OCI-LY3 (cell line): ENCODE measurements at regions not wholly inside any gene's neighbourhood (a gene's known extent, or its start where the extent isn't known, plus 50 kb on each side); places are given as distances from the start of the nearest gene placed in this dataset.

Experiments
- EZH2phosphoT487 ChIP-seq: fragments of 200-600 bp; shearing (Covaris generic); IDR thresholded peaks from 2 replicates; pipeline ENCODE4 v1.6.1; 2018; ENCODE audit warnings: antibody characterized with exemption, mixed run types, low read depth
- TF ChIP-seq, protein P1 (sequence below): fragments of 200-600, 300-600 bp; sonication (generic); IDR thresholded peaks from 2 replicates; pipeline ENCODE4 v1.5.1; 2014; ENCODE audit warnings: antibody characterized with exemption, low read length, low read depth

DNA sequence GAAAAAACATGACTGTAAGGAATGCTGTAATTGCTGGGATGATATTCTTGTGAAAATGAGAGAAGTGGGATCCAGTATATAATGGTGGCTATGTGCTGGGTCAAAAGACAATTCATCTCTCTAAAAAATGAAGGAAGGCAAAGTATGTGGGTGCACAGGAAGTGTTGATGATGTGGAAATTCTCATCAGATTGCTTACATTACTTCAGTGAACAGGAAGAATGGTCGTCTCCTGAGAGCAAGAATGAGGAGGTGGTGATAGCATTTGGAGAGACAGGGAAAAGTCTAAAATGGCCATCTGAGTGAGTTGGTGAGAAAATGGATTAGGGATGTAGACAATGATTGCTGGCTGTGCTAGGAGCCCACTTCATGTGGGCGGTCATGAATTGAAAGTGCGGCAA, 253.5 kb upstream of the NREP start:
- TF ChIP-seq, protein P1, sequence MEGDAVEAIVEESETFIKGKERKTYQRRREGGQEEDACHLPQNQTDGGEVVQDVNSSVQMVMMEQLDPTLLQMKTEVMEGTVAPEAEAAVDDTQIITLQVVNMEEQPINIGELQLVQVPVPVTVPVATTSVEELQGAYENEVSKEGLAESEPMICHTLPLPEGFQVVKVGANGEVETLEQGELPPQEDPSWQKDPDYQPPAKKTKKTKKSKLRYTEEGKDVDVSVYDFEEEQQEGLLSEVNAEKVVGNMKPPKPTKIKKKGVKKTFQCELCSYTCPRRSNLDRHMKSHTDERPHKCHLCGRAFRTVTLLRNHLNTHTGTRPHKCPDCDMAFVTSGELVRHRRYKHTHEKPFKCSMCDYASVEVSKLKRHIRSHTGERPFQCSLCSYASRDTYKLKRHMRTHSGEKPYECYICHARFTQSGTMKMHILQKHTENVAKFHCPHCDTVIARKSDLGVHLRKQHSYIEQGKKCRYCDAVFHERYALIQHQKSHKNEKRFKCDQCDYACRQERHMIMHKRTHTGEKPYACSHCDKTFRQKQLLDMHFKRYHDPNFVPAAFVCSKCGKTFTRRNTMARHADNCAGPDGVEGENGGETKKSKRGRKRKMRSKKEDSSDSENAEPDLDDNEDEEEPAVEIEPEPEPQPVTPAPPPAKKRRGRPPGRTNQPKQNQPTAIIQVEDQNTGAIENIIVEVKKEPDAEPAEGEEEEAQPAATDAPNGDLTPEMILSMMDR: no peak
- no peak for TF ChIP-seq EZH2phosphoT487
